Left lung (tissue), 4 donors: ENCODE measurements at regions not wholly inside any gene's neighbourhood (a gene's known extent, or its start where the extent isn't known, plus 50 kb on each side); places are given as distances from the start of the nearest gene placed in this dataset.
A peak's percentile ranks its signal among the peaks of the same experiment; 100 is the strongest.
"Not testable (repeated sequence)": the region's sequence is repeated elsewhere in the genome, so short reads cannot be mapped to it uniquely, and the experiment has no call there.

Source experiments
- ATAC-seq: fragments of 200-7000 bp; cut with Tn5 transposase; one replicate; pipeline ENCODE4 v1.9.1; 2020; ENCODE audit warnings: moderate library complexity
- DNase-seq, 4 donors: peaks; one replicate each; pipeline ENCODE4 v3.0.0-alpha.2; 2013 to 2020
- H3K27ac ChIP-seq, 2 donors: fragments of 200-600 bp; sonication (generic) in 1 of 2; one replicate each; pipeline versions ENCODE4 v1.5.0 to v1.8.0; 2020 to 2021
- H3K27me3 ChIP-seq, 2 donors: fragments of 200-600 bp; sonication (generic) in 1 of 2; one replicate each; pipeline versions ENCODE4 v1.5.0 to v1.8.0; 2020 to 2021
- H3K36me3 ChIP-seq, 2 donors: fragments of 200-600 bp; sonication (generic) in 1 of 2; one replicate each; pipeline versions ENCODE4 v1.5.0 to v1.8.0; 2020 to 2021
- H3K4me1 ChIP-seq, 2 donors: fragments of 200-600 bp; one replicate each; pipeline ENCODE4 v1.8.0; 2021
- H3K4me3 ChIP-seq, 2 donors: fragments of 200-600 bp; sonication (generic) in 1 of 2; one replicate each; pipeline versions ENCODE4 v1.5.0 to v1.8.0; 2020 to 2021; ENCODE audit warnings: mild to moderate bottlenecking in 1 of 2
- H3K9me3 ChIP-seq, 2 donors: fragments of 200-600 bp; sonication (generic) in 1 of 2; one replicate each; pipeline versions ENCODE4 v1.5.0 to v1.8.0; 2020 to 2021
- CTCF ChIP-seq, 2 donors: fragments of 200-600 bp; sonication (generic) in 1 of 2; IDR thresholded peaks; one replicate each; pipeline versions ENCODE4 v1.5.0 to v1.8.0; 2021; ENCODE audit warnings: antibody characterized with exemption in 2 of 2
- intact Hi-C, 2 donors: fragments of 100-400 bp; cut with DNase I; formaldehyde crosslinking; loops; one replicate each; pipeline versions ENCODE4 v1.11.2 to v1.14.2; 2022
- donor health status: DM: no; HTN: yes; CAD: no.
- donor health status: DM: no; HTN: no; CAD: no.

- Histone ChIP-seq H3K27ac (no peak overlapping the region), H3K4me1 (no peaks in the 10 kb centered on the region), H3K36me3 (no peaks in the 10 kb centered on the region), H3K9me3 (no peaks in the 10 kb centered on the region), H3K27me3 (no peaks in the 10 kb centered on the region), H3K4me3 (no peak overlapping the region)
- DNase-seq = peak in 2 of 4 donors; percentile 5 to 24
- peak; percentile 73 for ATAC-seq
- intact Hi-C loops = no loop called here
- TF ChIP-seq CTCF (IDR thresholded peaks at IDR 0.05) = peak; percentile 17 to 24
These were observed 186.2 kb upstream of the GCFC2 start for GRCh38 chr2:75896779-75897366.

GRCh38 chr2:75894170-75894569, 183.5 kb upstream of the GCFC2 start:
- Histone ChIP-seq H3K4me3 (no peak overlapping the region), H3K27me3 (no peaks in the 10 kb centered on the region), H3K9me3 (no peaks in the 10 kb centered on the region), H3K4me1 (no peaks in the 10 kb centered on the region), H3K36me3 (no peaks in the 10 kb centered on the region), H3K27ac (no peak overlapping the region)
- ATAC-seq = no peak
- TF ChIP-seq CTCF (IDR thresholded peaks at IDR 0.05) = no peak
- no peak for DNase-seq
- intact Hi-C loops = no loop called here

GRCh38 chr2:75892490-75892889, 181.8 kb upstream of the GCFC2 start:
- H3K4me1 ChIP-seq = no peaks in the 10 kb centered on the region
- intact Hi-C loops = no loop called here
- DNase-seq = no peak

GRCh38 chr2:75882530-75882929, 171.8 kb upstream of the GCFC2 start:
- Histone ChIP-seq H3K36me3 (no peaks in the 10 kb centered on the region), H3K27ac (no peak overlapping the region), H3K4me3 (no peak overlapping the region), H3K27me3 (no peaks in the 10 kb centered on the region), H3K9me3 (no peaks in the 10 kb centered on the region), H3K4me1 (no peaks in the 10 kb centered on the region)
- DNase-seq (no peak), ATAC-seq (no peak)
- TF ChIP-seq CTCF (IDR thresholded peaks at IDR 0.05) = no peak
- intact Hi-C loops = no loop called here

More at GRCh38 chr2:75892490-75892889, 181.8 kb upstream of the GCFC2 start:
- no peak for ATAC-seq
- Histone ChIP-seq H3K36me3 (no peaks in the 10 kb centered on the region), H3K4me3 (no peak overlapping the region), H3K27me3 (no peaks in the 10 kb centered on the region), H3K27ac (no peak overlapping the region), H3K9me3 (no peaks in the 10 kb centered on the region)
- no peak for TF ChIP-seq CTCF (IDR thresholded peaks at IDR 0.05)

- H3K27me3 ChIP-seq, H3K4me3 ChIP-seq, intact Hi-C loops, ATAC-seq, DNase-seq, H3K36me3 ChIP-seq, H3K27ac ChIP-seq, H3K9me3 ChIP-seq, H3K4me1 ChIP-seq: not testable (repeated sequence)
These were observed 164.9 kb upstream of the GCFC2 start for GRCh38 chr2:75875606-75876005.

- H3K27me3 ChIP-seq, H3K27ac ChIP-seq, intact Hi-C loops, DNase-seq, H3K9me3 ChIP-seq, ATAC-seq, H3K4me1 ChIP-seq, H3K36me3 ChIP-seq, H3K4me3 ChIP-seq: not testable (repeated sequence)
These were observed 161.3 kb upstream of the GCFC2 start for GRCh38 chr2:75871762-75872614.
